ENCODE measurements at regions not wholly inside any gene's neighbourhood (a gene's known extent, or its start where the extent isn't known, plus 50 kb on each side); places are given as distances from the start of the nearest gene placed in this dataset.

DNA sequence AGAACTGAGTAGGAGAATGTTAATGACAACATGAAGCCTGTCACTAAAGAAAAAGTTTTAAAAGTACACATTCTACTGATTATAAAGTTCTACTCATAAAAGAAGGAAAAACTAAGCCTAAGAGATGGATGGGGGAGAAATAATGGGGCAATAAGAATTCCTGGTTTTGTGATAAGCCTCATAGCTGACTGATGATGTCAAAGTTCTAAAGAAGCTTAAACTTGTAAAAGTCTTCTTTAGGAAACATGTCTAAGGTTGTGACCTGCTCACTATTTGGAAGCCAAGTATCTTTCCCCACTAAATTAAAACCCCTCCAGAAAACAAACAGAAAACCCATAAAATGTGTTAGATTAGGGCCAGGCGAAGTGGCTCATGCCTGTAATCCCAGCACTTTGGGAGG, 232.9 kb upstream of the GIMD1 start:
- no peaks in the 10 kb centered on the region for H3K4me1 ChIP-seq
- ATAC-seq, result no peak
- no peaks in the 10 kb centered on the region for H3K9me3 ChIP-seq
- H3K36me3 ChIP-seq, result no peaks in the 10 kb centered on the region
- TF ChIP-seq EP300 (IDR thresholded peaks at IDR 0.05) (no peak), POLR2AphosphoS5 (IDR thresholded peaks at IDR 0.05) (no peak), POLR2A (IDR thresholded peaks at IDR 0.05) (no peak)
- TF ChIP-seq, protein P1, sequence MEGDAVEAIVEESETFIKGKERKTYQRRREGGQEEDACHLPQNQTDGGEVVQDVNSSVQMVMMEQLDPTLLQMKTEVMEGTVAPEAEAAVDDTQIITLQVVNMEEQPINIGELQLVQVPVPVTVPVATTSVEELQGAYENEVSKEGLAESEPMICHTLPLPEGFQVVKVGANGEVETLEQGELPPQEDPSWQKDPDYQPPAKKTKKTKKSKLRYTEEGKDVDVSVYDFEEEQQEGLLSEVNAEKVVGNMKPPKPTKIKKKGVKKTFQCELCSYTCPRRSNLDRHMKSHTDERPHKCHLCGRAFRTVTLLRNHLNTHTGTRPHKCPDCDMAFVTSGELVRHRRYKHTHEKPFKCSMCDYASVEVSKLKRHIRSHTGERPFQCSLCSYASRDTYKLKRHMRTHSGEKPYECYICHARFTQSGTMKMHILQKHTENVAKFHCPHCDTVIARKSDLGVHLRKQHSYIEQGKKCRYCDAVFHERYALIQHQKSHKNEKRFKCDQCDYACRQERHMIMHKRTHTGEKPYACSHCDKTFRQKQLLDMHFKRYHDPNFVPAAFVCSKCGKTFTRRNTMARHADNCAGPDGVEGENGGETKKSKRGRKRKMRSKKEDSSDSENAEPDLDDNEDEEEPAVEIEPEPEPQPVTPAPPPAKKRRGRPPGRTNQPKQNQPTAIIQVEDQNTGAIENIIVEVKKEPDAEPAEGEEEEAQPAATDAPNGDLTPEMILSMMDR (IDR thresholded peaks at IDR 0.05), result no peak
- H3K27ac ChIP-seq, result no peak overlapping the region
- no peaks in the 10 kb centered on the region for H3K27me3 ChIP-seq
- WGBS, 2 donors (ENCODE audit: low coverage in 1 of 2), result 75 to 88% methylated on average over 1 of the region's 1 CpG
- H3K4me3 ChIP-seq, result no peak overlapping the region

DNA sequence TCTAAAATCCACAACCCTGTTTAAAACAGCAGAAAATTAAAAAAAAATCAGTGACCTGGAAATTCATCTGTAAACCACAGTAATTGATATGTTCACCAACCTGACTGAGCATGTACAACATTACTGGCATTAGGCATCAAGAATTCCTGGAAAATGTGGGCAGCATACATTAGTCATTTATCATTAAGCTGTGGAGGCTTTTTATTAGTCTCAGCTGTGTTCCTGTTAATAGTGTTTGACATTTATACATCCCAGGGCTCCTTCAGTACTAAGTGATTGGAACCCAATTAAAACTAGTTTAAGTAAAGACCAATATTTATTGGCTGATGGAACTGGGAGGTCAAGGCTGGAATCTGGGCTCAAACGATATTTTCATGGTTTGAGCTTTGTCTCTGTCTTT, 227.3 kb upstream of the GIMD1 start:
- H3K27me3 ChIP-seq, result no peaks in the 10 kb centered on the region
- H3K4me3 ChIP-seq, result no peak overlapping the region
- ATAC-seq, result no peak
- WGBS, 2 donors (ENCODE audit: low coverage in 1 of 2), result 50 to 67% methylated on average over 1 of the region's 1 CpG
- H3K36me3 ChIP-seq, result no peaks in the 10 kb centered on the region
- no peaks in the 10 kb centered on the region for H3K9me3 ChIP-seq
- no peak overlapping the region for H3K27ac ChIP-seq
- no peaks in the 10 kb centered on the region for H3K4me1 ChIP-seq
- TF ChIP-seq EP300 (IDR thresholded peaks at IDR 0.05) (no peak), POLR2AphosphoS5 (IDR thresholded peaks at IDR 0.05) (no peak), POLR2A (IDR thresholded peaks at IDR 0.05) (no peak)
- TF ChIP-seq, protein P1 (IDR thresholded peaks at IDR 0.05), result no peak

DNA sequence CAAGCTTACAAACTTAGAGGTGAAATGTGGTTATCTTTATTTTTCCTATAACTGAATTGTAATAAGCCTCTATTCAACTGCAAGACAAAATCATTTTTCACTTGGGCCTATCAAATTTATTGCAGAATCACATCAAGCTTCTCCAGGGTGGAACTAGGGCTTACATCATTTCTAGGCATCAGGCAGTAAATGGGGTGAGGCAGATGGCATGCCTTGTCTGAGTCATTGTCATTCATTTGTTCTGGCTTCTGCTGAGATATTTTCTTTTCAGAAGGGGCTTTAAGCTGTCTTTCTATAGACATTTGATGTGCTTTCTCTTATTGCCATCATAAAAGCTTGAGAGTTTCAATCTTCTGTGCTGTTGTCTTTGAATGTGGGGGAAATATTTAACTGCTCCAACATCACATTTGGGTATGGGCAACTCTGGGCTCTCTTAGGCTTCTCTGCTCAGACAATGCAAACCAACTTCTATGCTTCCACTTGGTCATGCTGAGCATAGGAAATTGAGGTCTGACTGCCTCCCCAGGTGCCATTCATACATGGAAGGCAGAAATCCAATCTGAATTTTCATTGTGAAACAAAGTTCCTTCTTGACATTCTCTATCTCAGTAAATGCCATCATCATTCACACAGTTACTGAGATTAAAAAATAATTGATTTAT, 225.8 kb upstream of the GIMD1 start:
- no peak overlapping the region for H3K27ac ChIP-seq
- no peaks in the 10 kb centered on the region for H3K9me3 ChIP-seq
- ATAC-seq, result no peak
- no peak overlapping the region for H3K4me3 ChIP-seq
- H3K36me3 ChIP-seq, result no peaks in the 10 kb centered on the region
- H3K27me3 ChIP-seq, result no peaks in the 10 kb centered on the region
- H3K4me1 ChIP-seq, result no peaks in the 10 kb centered on the region
- TF ChIP-seq EP300 (IDR thresholded peaks at IDR 0.05) (no peak), POLR2A (IDR thresholded peaks at IDR 0.05) (no peak), POLR2AphosphoS5 (IDR thresholded peaks at IDR 0.05) (no peak)
- TF ChIP-seq, protein P1 (IDR thresholded peaks at IDR 0.05), result no peak

DNA sequence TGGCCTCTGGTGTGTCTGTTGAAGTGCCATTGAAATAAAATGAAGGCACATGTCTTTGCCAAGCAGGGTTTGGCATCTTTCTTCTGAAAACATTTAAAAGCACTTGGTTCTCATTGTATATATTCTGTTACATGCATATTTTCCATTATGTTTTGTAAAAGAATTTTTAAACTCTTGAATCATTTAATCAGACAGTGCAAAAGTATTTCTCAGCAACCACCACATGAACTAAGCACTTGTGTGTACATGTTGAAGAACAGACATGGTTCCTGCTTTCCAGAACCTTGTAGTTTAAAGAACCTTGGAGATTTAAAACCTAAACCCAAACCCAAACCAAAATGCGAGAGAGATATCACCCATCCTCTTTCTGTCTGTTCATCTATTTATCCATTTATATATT, 220.3 kb upstream of the GIMD1 start:
- Histone ChIP-seq H3K27me3 (no peaks in the 10 kb centered on the region), H3K36me3 (no peaks in the 10 kb centered on the region), H3K4me1 (peaks cover 0 to 24% (median 0%) of the 10 kb centered on the region in 3 donors), H3K27ac (no peak overlapping the region), H3K9me3 (no peaks in the 10 kb centered on the region), H3K4me3 (no peak overlapping the region)
- TF ChIP-seq, protein P1 (IDR thresholded peaks at IDR 0.05), result no peak
- TF ChIP-seq POLR2AphosphoS5 (IDR thresholded peaks at IDR 0.05) (no peak), POLR2A (IDR thresholded peaks at IDR 0.05) (no peak), EP300 (IDR thresholded peaks at IDR 0.05) (no peak)
- ATAC-seq, result no peak
- WGBS, 2 donors (ENCODE audit: low coverage in 1 of 2), result 71 to 83% methylated on average over 1 of the region's 1 CpG

GRCh38 chr4:106587558-106587957, 219.0 kb upstream of the GIMD1 start:
- Histone ChIP-seq H3K4me1 (peaks cover 0 to 24% (median 0%) of the 10 kb centered on the region in 3 donors), H3K27ac (no peak overlapping the region), H3K27me3 (no peaks in the 10 kb centered on the region), H3K4me3 (no peak overlapping the region), H3K36me3 (no peaks in the 10 kb centered on the region), H3K9me3 (no peaks in the 10 kb centered on the region)
- TF ChIP-seq POLR2A (IDR thresholded peaks at IDR 0.05), result no peak
- no peak for TF ChIP-seq EP300 (IDR thresholded peaks at IDR 0.05)
- no peak for TF ChIP-seq POLR2AphosphoS5 (IDR thresholded peaks at IDR 0.05)
- TF ChIP-seq, protein P1 (IDR thresholded peaks at IDR 0.05), result no peak
- WGBS, 2 donors (ENCODE audit: low coverage in 1 of 2), result 14 to 21% methylated on average over 1 of the region's 1 CpG
- ATAC-seq, result no peak
